A673 (cell line): ENCODE measurements at regions not wholly inside any gene's neighbourhood (a gene's known extent, or its start where the extent isn't known, plus 50 kb on each side); places are given as distances from the start of the nearest gene placed in this dataset.

Experiments
- BruUV-seq: library from RNA; stranded (reverse); fragments of 400-500 nt; replicated peaks from 2 replicates; lab custom pipeline; 2021; lab: Mats Ljungman, UMichigan
- CTCF ChIA-PET: fragments of 300-600 bp; sonication (Branson Sonifier 250); formaldehyde crosslinking; loops from one replicate; lab custom pipeline; 2022; ENCODE audit warnings: antibody characterized with exemption; lab: Charles Lee
- POLR2A ChIA-PET: fragments of 300-600 bp; sonication (Branson Sonifier 250); formaldehyde crosslinking; loops from one replicate; lab custom pipeline; 2022; ENCODE audit warnings: antibody characterized with exemption; ENCODE audit not compliant: low non-redundant PET; lab: Charles Lee
- DNase-seq: peaks from one replicate; pipeline ENCODE4 v3.0.0-alpha.2; 2015; ENCODE audit warnings: low spot score
- H3K27ac ChIP-seq: fragments of 200-600 bp; sonication (generic); 2 replicates; pipeline ENCODE4 v1.5.1; 2016; ENCODE audit warnings: mixed run types, low read depth, mild to moderate bottlenecking, mixed read lengths, antibody characterized with exemption, low read length; ENCODE audit not compliant: poor library complexity, severe bottlenecking
- H3K27me3 ChIP-seq: fragments of 200-600 bp; sonication (generic); replicated peaks from 2 replicates; pipeline ENCODE4 v1.6.1; 2017; ENCODE audit warnings: mixed run types, low read depth, mild to moderate bottlenecking, mixed read lengths, antibody characterized with exemption, low read length; ENCODE audit not compliant: insufficient read depth, poor library complexity
- H3K36me3 ChIP-seq: fragments of 200-600 bp; sonication (generic); 2 replicates; pipeline ENCODE4 v1.6.1; 2016; ENCODE audit warnings: mixed run types, mild to moderate bottlenecking, mixed read lengths, antibody characterized with exemption, low read length; ENCODE audit not compliant: insufficient read depth, poor library complexity, severe bottlenecking
- H3K4me1 ChIP-seq: fragments of 200-600 bp; sonication (generic); 2 replicates; pipeline ENCODE4 v1.6.1; 2017; ENCODE audit warnings: mixed run types, mild to moderate bottlenecking, mixed read lengths, antibody characterized with exemption, low read length; ENCODE audit not compliant: insufficient read depth, poor library complexity, severe bottlenecking
- H3K4me3 ChIP-seq: fragments of 200-600 bp; sonication (generic); 2 replicates; pipeline ENCODE4 v1.5.1; 2016; ENCODE audit warnings: low read depth, mixed run types, mild to moderate bottlenecking, mixed read lengths, low read length; ENCODE audit not compliant: poor library complexity, severe bottlenecking
- H3K9me3 ChIP-seq: fragments of 200-600 bp; sonication (generic); 2 replicates; pipeline ENCODE4 v1.6.1; 2016; ENCODE audit warnings: mixed run types, low read depth, mild to moderate bottlenecking, mixed read lengths, antibody characterized with exemption, low read length; ENCODE audit not compliant: poor library complexity, severe bottlenecking
- EZH2 ChIP-seq: fragments of 200-600 bp; sonication (generic); IDR thresholded peaks from 2 replicates; pipeline ENCODE4 v1.6.1; 2017; ENCODE audit warnings: borderline replicate concordance, low read depth, mild to moderate bottlenecking, mixed read lengths, antibody characterized with exemption, low read length; ENCODE audit not compliant: poor library complexity, severe bottlenecking
- intact Hi-C: fragments of 100-400 bp; cut with micrococcal nuclease; formaldehyde crosslinking; loops from one replicate; pipeline ENCODE4 v1.10.0; 2022; ENCODE audit not compliant: unreplicated experiment
- TF ChIP-seq, protein P1 (sequence below): fragments of 300-800, 200-600 bp; sonication (generic); conservative IDR thresholded peaks from 2 replicates; pipeline ENCODE4 v1.5.1; 2017; ENCODE audit warnings: low read depth, mild to moderate bottlenecking, antibody characterized with exemption, low read length, moderate library complexity, mixed read lengths

DNA sequence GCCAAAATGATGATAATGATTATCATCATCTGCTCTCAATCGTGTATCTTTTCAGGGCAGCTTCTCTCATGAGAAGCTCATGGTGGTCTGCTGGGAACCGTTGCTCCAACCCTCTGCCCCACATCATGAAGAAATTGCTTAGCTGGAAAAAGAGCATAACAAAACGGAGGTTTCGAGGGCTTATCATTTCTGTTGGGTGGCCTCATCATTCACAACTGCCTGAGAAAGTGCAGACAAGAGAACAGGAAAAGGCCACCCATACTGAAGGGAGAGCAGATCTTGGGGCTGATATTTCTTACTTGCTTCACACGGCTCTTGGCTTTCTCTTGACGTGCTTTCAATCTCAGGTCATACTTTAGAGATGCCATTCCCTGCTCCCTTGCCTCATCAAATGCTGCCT, 471.6 kb downstream of the CD83 start:
- CTCF ChIA-PET, result no interaction called here
- no peaks in the 10 kb centered on the region for H3K27me3 ChIP-seq
- H3K4me3 ChIP-seq, result no peak overlapping the region
- H3K4me1 ChIP-seq, result peaks cover 5% of the 10 kb centered on the region
- H3K27ac ChIP-seq, result no peak overlapping the region
- TF ChIP-seq, protein P1, sequence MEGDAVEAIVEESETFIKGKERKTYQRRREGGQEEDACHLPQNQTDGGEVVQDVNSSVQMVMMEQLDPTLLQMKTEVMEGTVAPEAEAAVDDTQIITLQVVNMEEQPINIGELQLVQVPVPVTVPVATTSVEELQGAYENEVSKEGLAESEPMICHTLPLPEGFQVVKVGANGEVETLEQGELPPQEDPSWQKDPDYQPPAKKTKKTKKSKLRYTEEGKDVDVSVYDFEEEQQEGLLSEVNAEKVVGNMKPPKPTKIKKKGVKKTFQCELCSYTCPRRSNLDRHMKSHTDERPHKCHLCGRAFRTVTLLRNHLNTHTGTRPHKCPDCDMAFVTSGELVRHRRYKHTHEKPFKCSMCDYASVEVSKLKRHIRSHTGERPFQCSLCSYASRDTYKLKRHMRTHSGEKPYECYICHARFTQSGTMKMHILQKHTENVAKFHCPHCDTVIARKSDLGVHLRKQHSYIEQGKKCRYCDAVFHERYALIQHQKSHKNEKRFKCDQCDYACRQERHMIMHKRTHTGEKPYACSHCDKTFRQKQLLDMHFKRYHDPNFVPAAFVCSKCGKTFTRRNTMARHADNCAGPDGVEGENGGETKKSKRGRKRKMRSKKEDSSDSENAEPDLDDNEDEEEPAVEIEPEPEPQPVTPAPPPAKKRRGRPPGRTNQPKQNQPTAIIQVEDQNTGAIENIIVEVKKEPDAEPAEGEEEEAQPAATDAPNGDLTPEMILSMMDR, result no peak
- TF ChIP-seq EZH2, result no peak
- BruUV-seq, result no TSS peak
- intact Hi-C loops, result no loop called here
- H3K36me3 ChIP-seq, result no peaks in the 10 kb centered on the region
- DNase-seq, result no peak
- POLR2A ChIA-PET, result no interaction called here
- no peaks in the 10 kb centered on the region for H3K9me3 ChIP-seq

DNA sequence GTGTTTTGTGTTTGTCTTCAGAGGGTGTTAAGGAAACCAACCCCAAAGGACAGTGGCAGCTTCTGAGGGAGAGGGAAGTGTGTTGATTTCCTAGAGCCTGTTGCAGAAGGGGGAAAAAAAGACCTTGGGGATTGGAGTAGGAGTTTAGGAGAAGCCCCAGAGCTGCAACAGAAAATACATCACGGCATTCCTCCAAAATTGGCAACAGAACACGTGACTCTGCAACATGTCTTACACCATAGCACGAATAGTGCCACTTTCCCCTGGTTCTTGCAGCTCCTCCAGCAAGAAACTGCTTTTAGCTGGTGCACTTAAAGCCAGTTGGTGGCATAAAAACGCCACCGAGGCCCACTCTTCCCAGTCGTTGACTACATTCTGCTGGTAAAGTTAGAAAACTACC, 473.0 kb downstream of the CD83 start:
- no peak overlapping the region for H3K4me3 ChIP-seq
- H3K36me3 ChIP-seq, result no peaks in the 10 kb centered on the region
- no peak overlapping the region for H3K27ac ChIP-seq
- no peak for TF ChIP-seq EZH2
- TF ChIP-seq, protein P1, result no peak
- CTCF ChIA-PET, result no interaction called here
- peaks cover 6% of the 10 kb centered on the region for H3K4me1 ChIP-seq
- POLR2A ChIA-PET, result no interaction called here
- no peaks in the 10 kb centered on the region for H3K27me3 ChIP-seq
- no TSS peak for BruUV-seq
- intact Hi-C loops, result no loop called here
- no peak for DNase-seq
- no peaks in the 10 kb centered on the region for H3K9me3 ChIP-seq

DNA sequence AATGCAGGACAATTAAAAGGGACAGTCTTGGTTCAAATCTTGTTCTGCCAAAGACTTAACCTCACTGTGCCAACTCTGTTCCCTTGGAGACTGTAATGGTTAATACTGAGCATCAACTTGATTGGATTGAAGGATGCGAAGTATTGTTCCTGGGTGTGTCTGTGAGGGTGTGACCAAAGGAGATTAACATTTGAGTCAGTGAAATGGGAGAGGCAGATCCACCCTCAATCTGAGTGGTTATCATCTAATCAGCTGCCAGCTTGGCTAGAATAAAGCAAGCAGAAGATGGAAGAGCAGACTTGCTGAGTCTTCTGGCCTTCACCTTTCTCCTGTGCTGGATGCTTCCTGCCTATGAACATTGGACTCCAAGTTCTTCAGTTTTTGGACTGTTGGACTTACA, 474.4 kb downstream of the CD83 start:
- TF ChIP-seq, protein P1, result no peak
- intact Hi-C loops, result no loop called here
- Histone ChIP-seq H3K36me3 (no peaks in the 10 kb centered on the region), H3K4me1 (peaks cover 6% of the 10 kb centered on the region), H3K27ac (no peak overlapping the region), H3K4me3 (no peak overlapping the region), H3K27me3 (no peaks in the 10 kb centered on the region), H3K9me3 (no peaks in the 10 kb centered on the region)
- BruUV-seq, result no TSS peak
- DNase-seq, result no peak
- POLR2A ChIA-PET, result no interaction called here
- CTCF ChIA-PET, result no interaction called here
